Sigmoid colon (tissue), 6 donors: ENCODE measurements at regions not wholly inside any gene's neighbourhood (a gene's known extent, or its start where the extent isn't known, plus 50 kb on each side); places are given as distances from the start of the nearest gene placed in this dataset.
A peak's percentile ranks its signal among the peaks of the same experiment; 100 is the strongest.

Source experiments
- DNase-seq: peaks from one replicate; pipeline ENCODE4 v3.0.0-alpha.2; 2019
- H3K27ac ChIP-seq, 4 donors: fragments of 200-600 bp; sonication (generic); one replicate each; pipeline ENCODE4 v1.5.1; 2016 to 2019; ENCODE audit warnings: mild to moderate bottlenecking in 1 of 4
- H3K27me3 ChIP-seq, 3 donors: fragments of 200-600 bp; sonication (generic); one replicate each; pipeline ENCODE4 v1.5.1; 2019; ENCODE audit warnings: mild to moderate bottlenecking in 1 of 3
- H3K36me3 ChIP-seq, 4 donors: fragments of 200-600 bp; sonication (generic); one replicate each; pipeline ENCODE4 v1.5.1; 2016 to 2019
- H3K4me1 ChIP-seq, 4 donors: fragments of 200-600 bp; sonication (generic); one replicate each; pipeline ENCODE4 v1.5.1; 2017 to 2019
- H3K4me3 ChIP-seq, 4 donors: fragments of 200-600 bp; sonication (generic); one replicate each; pipeline ENCODE4 v1.5.1; 2017 to 2019; ENCODE audit warnings: mild to moderate bottlenecking in 2 of 4, moderate library complexity in 1 of 4
- H3K9me3 ChIP-seq, 4 donors: fragments of 200-600 bp in 3 of 4; sonication (generic) in 3 of 4; one replicate each; pipeline versions ENCODE4 v1.5.1 to v1.6.1; 2013 to 2019
- CTCF ChIP-seq, 4 experiments: fragments of 450-650 bp in 3 of 4; fragments of 200-600 bp in 1 of 4; IDR thresholded peaks; one replicate each; pipeline ENCODE4 v1.5.1; 2016 to 2019; ENCODE audit warnings: antibody characterized with exemption in 4 of 4, mild to moderate bottlenecking in 3 of 4, moderate library complexity in 2 of 4
- EP300 ChIP-seq, 4 donors: sonication (generic); formaldehyde crosslinking; IDR thresholded peaks; one replicate each; pipeline ENCODE4 v1.6.1; 2017; ENCODE audit warnings: antibody characterized with exemption in 4 of 4
- POLR2A ChIP-seq, 2 donors: fragments of 450-650 bp; IDR thresholded peaks; one replicate each; pipeline ENCODE4 v1.6.1; 2016; ENCODE audit warnings: antibody characterized with exemption in 2 of 2, mild to moderate bottlenecking in 2 of 2, moderate library complexity in 2 of 2
- POLR2AphosphoS5 ChIP-seq, 4 donors: sonication (generic); formaldehyde crosslinking; IDR thresholded peaks; one replicate each; pipeline ENCODE4 v1.6.1; 2017; ENCODE audit warnings: antibody characterized with exemption in 4 of 4
- whole genome bisulfite sequencing, 2 donors: extraction: QIAGEN DNeasy Blood & Tissue Kit; methylation state at CpG; one replicate each; pipeline ENCODE4 v1.1.7; 2013; 5-methylcytosine and 5-hydroxymethylcytosine counted together
- intact Hi-C: fragments of 100-400 bp; cut with DNase I; formaldehyde crosslinking; loops from one replicate; pipeline ENCODE4 v1.15.1; 2023
- donor health status: healthy with polysubstance abuse.
- donor health status: healthy.

GRCh38 chr17:77527836-77528505 lies 387.2 kb downstream of the SEC14L1 start:
- peak; percentile 52 for DNase-seq
- H3K4me3 ChIP-seq, result peak overlapping the region in 1 of 4 donors; percentile 25
- H3K27ac ChIP-seq, result no peak overlapping the region
- TF ChIP-seq POLR2AphosphoS5 (IDR thresholded peaks at IDR 0.05) (no peak), POLR2A (IDR thresholded peaks at IDR 0.05) (no peak), EP300 (IDR thresholded peaks at IDR 0.05) (no peak), CTCF (IDR thresholded peaks at IDR 0.05) (no peak)
- intact Hi-C loops, result no loop called here
- no peaks in the 10 kb centered on the region for H3K9me3 ChIP-seq
- no peaks in the 10 kb centered on the region for H3K36me3 ChIP-seq
- peaks cover 10 to 41% (median 24%) of the 10 kb centered on the region in 3 donors for H3K27me3 ChIP-seq
- peaks cover 0 to 11% (median 10%) of the 10 kb centered on the region in 4 donors for H3K4me1 ChIP-seq
- 54 to 70% methylated on average over 23 of the region's 23 CpGs for WGBS, 2 donors

GRCh38 chr17:77528516-77529327 lies 388.0 kb downstream of the SEC14L1 start:
- no peaks in the 10 kb centered on the region for H3K9me3 ChIP-seq
- intact Hi-C loops, result no loop called here
- no peaks in the 10 kb centered on the region for H3K36me3 ChIP-seq
- peak overlapping the region in 2 of 4 donors; percentile 25 to 30 for H3K4me3 ChIP-seq
- peaks cover 10 to 41% (median 24%) of the 10 kb centered on the region in 3 donors for H3K27me3 ChIP-seq
- 2 to 4% methylated on average over 66 of the region's 66 CpGs for WGBS, 2 donors
- peak; percentile 37 for DNase-seq
- no peak overlapping the region for H3K27ac ChIP-seq
- TF ChIP-seq POLR2A (IDR thresholded peaks at IDR 0.05) (no peak), POLR2AphosphoS5 (IDR thresholded peaks at IDR 0.05) (no peak), CTCF (IDR thresholded peaks at IDR 0.05) (no peak)
- H3K4me1 ChIP-seq, result peaks cover 0 to 11% (median 10%) of the 10 kb centered on the region in 4 donors

GRCh38 chr17:77529328-77529650 lies 388.5 kb downstream of the SEC14L1 start:
- Histone ChIP-seq H3K27me3 (peaks cover 10 to 41% (median 24%) of the 10 kb centered on the region in 3 donors), H3K36me3 (no peaks in the 10 kb centered on the region), H3K27ac (no peak overlapping the region), H3K4me3 (no peak overlapping the region), H3K9me3 (no peaks in the 10 kb centered on the region), H3K4me1 (peaks cover 0 to 11% (median 10%) of the 10 kb centered on the region in 4 donors)
- TF ChIP-seq CTCF (IDR thresholded peaks at IDR 0.05), result no peak
- no peak for TF ChIP-seq POLR2A (IDR thresholded peaks at IDR 0.05)
- TF ChIP-seq POLR2AphosphoS5 (IDR thresholded peaks at IDR 0.05), result no peak
- TF ChIP-seq EP300 (IDR thresholded peaks at IDR 0.05), result no peak
- intact Hi-C loops, result no loop called here
- 26 to 29% methylated on average over 7 of the region's 7 CpGs for WGBS, 2 donors
- DNase-seq, result no peak

GRCh38 chr17:77530591-77530990 lies 389.8 kb downstream of the SEC14L1 start:
- 80 to 92% methylated on average over 12 of the region's 12 CpGs for WGBS, 2 donors
- Histone ChIP-seq H3K4me1 (peaks cover 0 to 11% (median 10%) of the 10 kb centered on the region in 4 donors), H3K27me3 (peaks cover 10 to 41% (median 24%) of the 10 kb centered on the region in 3 donors), H3K27ac (no peak overlapping the region), H3K4me3 (no peak overlapping the region), H3K9me3 (no peaks in the 10 kb centered on the region), H3K36me3 (no peaks in the 10 kb centered on the region)
- intact Hi-C loops, result no loop called here
- TF ChIP-seq EP300 (IDR thresholded peaks at IDR 0.05) (no peak), POLR2A (IDR thresholded peaks at IDR 0.05) (no peak), POLR2AphosphoS5 (IDR thresholded peaks at IDR 0.05) (no peak), CTCF (IDR thresholded peaks at IDR 0.05) (no peak)
- DNase-seq, result no peak
